CD4-positive, CD25-positive, alpha-beta regulatory T cell (primary cell): ENCODE measurements at regions not wholly inside any gene's neighbourhood (a gene's known extent, or its start where the extent isn't known, plus 50 kb on each side); places are given as distances from the start of the nearest gene placed in this dataset.

ENCODE experiments used
- ATAC-seq, 2 donors: fragments of 150-1000 bp; cut with Tn5 transposase; one replicate each; pipeline ENCODE4 v1.10.0; 2021; ENCODE audit warnings: low read depth in 2 of 2, moderate number of reproducible peaks in 2 of 2, moderate library complexity in 1 of 2
- DNase-seq, 3 donors: peaks; one replicate each; pipeline versions ENCODE4 v3.0.0 to v3.0.0-alpha.2; 2012 to 2022; ENCODE audit warnings: mixed read lengths in 1 of 3
- H3K27ac ChIP-seq: one replicate; pipeline ENCODE4 v1.7.0; 2013; ENCODE audit warnings: mild to moderate bottlenecking, low read length; ENCODE audit not compliant: insufficient read depth, poor library complexity, severe bottlenecking
- H3K27me3 ChIP-seq: one replicate; pipeline ENCODE4 v1.7.0; 2013; ENCODE audit warnings: low read length; ENCODE audit not compliant: control insufficient read depth, insufficient read depth
- H3K36me3 ChIP-seq: one replicate; pipeline ENCODE4 v1.7.0; 2013; ENCODE audit warnings: mild to moderate bottlenecking, low read length, moderate library complexity; ENCODE audit not compliant: control insufficient read depth, insufficient read depth
- H3K4me1 ChIP-seq: 2 replicates; pipeline ENCODE4 v1.7.0; 2013; ENCODE audit warnings: mild to moderate bottlenecking, low read length; ENCODE audit not compliant: insufficient read depth, control insufficient read depth, poor library complexity, severe bottlenecking
- H3K4me3 ChIP-seq: one replicate; pipeline ENCODE4 v1.7.0; 2013; ENCODE audit warnings: low read depth, mild to moderate bottlenecking, low read length, moderate library complexity
- H3K9me3 ChIP-seq, 2 experiments: 1 replicate in 1 of 2; 2 replicates in 1 of 2; pipeline ENCODE4 v1.7.0; 2013; ENCODE audit warnings: low read length in 2 of 2, mild to moderate bottlenecking in 1 of 2, moderate library complexity in 1 of 2; ENCODE audit not compliant: control insufficient read depth in 2 of 2
- H3K27ac Mint-ChIP-seq, 3 donors: one replicate each; pipeline ENCODE4 v1.8.0; 2020 to 2022; ENCODE audit warnings: mild to moderate bottlenecking in 3 of 3, mixed read lengths in 3 of 3, moderate library complexity in 2 of 3
- H3K27me3 Mint-ChIP-seq: one replicate; pipeline ENCODE4 v1.8.0; 2022; ENCODE audit warnings: mild to moderate bottlenecking, mixed read lengths
- H3K36me3 Mint-ChIP-seq: one replicate; pipeline ENCODE4 v1.8.0; 2020; ENCODE audit warnings: mixed read lengths
- H3K4me1 Mint-ChIP-seq, 4 donors: one replicate each; pipeline ENCODE4 v1.8.0; 2020 to 2022; ENCODE audit warnings: mixed read lengths in 4 of 4, mild to moderate bottlenecking in 1 of 4
- H3K4me3 Mint-ChIP-seq, 4 donors: one replicate each; pipeline ENCODE4 v1.8.0; 2020 to 2022; ENCODE audit warnings: mild to moderate bottlenecking in 4 of 4, mixed read lengths in 4 of 4, moderate library complexity in 3 of 4
- H3K9me3 Mint-ChIP-seq, 7 donors: one replicate each; pipeline ENCODE4 v1.8.0; 2020 to 2022; ENCODE audit warnings: mixed read lengths in 7 of 7, mild to moderate bottlenecking in 3 of 7, moderate library complexity in 2 of 7

DNA sequence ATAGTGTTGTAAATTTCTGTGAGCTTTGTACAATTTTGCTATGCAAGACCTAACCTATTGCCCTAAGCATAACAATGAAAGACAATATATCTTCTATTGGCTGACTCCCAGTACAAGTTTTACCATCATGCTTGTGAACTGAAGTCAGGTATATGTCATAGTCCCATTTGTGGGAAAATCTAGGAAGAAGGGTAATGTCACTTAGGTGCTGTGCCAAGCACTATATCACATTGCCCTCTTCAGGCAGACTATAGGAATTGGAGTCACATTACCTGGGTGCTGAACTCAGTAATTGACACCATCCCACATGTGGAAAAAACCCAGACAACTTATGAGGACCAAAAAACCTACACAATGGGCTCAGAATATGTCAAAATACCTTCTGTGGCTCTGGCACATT lies 907.4 kb upstream of the AMELY start:
- DNase-seq, result no peak
- Mint-ChIP-seq H3K4me3 (no peak overlapping the region), H3K27me3 (no peaks in the 10 kb centered on the region), H3K27ac (no peak overlapping the region), H3K9me3 (no peaks in the 10 kb centered on the region), H3K4me1 (no peaks in the 10 kb centered on the region), H3K36me3 (no peaks in the 10 kb centered on the region)
- no peak for ATAC-seq
- no peaks in the 10 kb centered on the region for H3K9me3 ChIP-seq
- no peaks in the 10 kb centered on the region for H3K27me3 ChIP-seq
- H3K4me1 ChIP-seq, result no peaks in the 10 kb centered on the region
- H3K27ac ChIP-seq, result no peak overlapping the region
- no peaks in the 10 kb centered on the region for H3K36me3 ChIP-seq
- no peak overlapping the region for H3K4me3 ChIP-seq

DNA sequence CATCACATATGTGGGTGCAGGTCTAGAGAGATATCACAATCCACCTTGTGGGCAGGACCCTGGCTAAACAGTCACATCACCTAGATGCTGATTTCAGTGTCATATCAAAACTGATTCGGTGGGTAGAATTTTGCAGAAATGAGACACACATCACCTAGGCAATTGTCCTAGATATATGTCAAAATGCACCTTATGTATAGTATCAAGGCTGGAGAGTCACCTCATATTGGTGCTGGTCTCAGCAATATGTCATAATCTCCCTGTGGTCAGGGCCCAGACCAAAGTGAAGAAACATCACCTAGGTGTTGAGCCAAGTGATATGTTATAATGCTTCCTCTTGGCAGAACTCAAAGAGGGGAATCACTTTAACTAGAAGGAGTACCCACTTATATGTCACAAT lies 905.0 kb upstream of the AMELY start:
- no peak for DNase-seq
- H3K4me1 Mint-ChIP-seq, result no peaks in the 10 kb centered on the region

GRCh38 chrY:7815921-7816320 lies 904.4 kb upstream of the AMELY start:
- Histone ChIP-seq H3K4me1 (no peaks in the 10 kb centered on the region), H3K36me3 (no peaks in the 10 kb centered on the region), H3K4me3 (no peak overlapping the region), H3K27me3 (no peaks in the 10 kb centered on the region), H3K27ac (no peak overlapping the region), H3K9me3 (no peaks in the 10 kb centered on the region)
- H3K4me1 Mint-ChIP-seq, result no peaks in the 10 kb centered on the region
- ATAC-seq (no peak), DNase-seq (no peak)
- H3K27ac Mint-ChIP-seq, result no peak overlapping the region
- no peaks in the 10 kb centered on the region for H3K27me3 Mint-ChIP-seq
- H3K9me3 Mint-ChIP-seq, result no peaks in the 10 kb centered on the region
- H3K36me3 Mint-ChIP-seq, result no peaks in the 10 kb centered on the region
- no peak overlapping the region for H3K4me3 Mint-ChIP-seq

More for the DNA sequence above, 905.0 kb upstream of the AMELY start:
- no peak for ATAC-seq
- no peak overlapping the region for H3K4me3 ChIP-seq
- H3K4me1 ChIP-seq, result no peaks in the 10 kb centered on the region
- H3K9me3 ChIP-seq, result no peaks in the 10 kb centered on the region
- no peaks in the 10 kb centered on the region for H3K36me3 ChIP-seq
- Mint-ChIP-seq H3K27ac (no peak overlapping the region), H3K36me3 (no peaks in the 10 kb centered on the region), H3K4me3 (no peak overlapping the region), H3K27me3 (no peaks in the 10 kb centered on the region), H3K9me3 (no peaks in the 10 kb centered on the region)
- H3K27me3 ChIP-seq, result no peaks in the 10 kb centered on the region
- no peak overlapping the region for H3K27ac ChIP-seq

- Mint-ChIP-seq H3K36me3 (no peaks in the 10 kb centered on the region), H3K27ac (no peak overlapping the region), H3K4me1 (no peaks in the 10 kb centered on the region), H3K9me3 (no peaks in the 10 kb centered on the region), H3K27me3 (no peaks in the 10 kb centered on the region), H3K4me3 (no peak overlapping the region)
- H3K27ac ChIP-seq, result no peak overlapping the region
- H3K36me3 ChIP-seq, result no peaks in the 10 kb centered on the region
- no peak overlapping the region for H3K4me3 ChIP-seq
- ATAC-seq (no peak), DNase-seq (no peak)
- no peaks in the 10 kb centered on the region for H3K27me3 ChIP-seq
- H3K4me1 ChIP-seq, result no peaks in the 10 kb centered on the region
- H3K9me3 ChIP-seq, result no peaks in the 10 kb centered on the region
Measured at GRCh38 chrY:7815285-7815684, 903.7 kb upstream of the AMELY start.

GRCh38 chrY:7814361-7814760 lies 902.8 kb upstream of the AMELY start:
- DNase-seq, result no peak
- no peak overlapping the region for H3K4me3 Mint-ChIP-seq
- H3K9me3 ChIP-seq, result no peaks in the 10 kb centered on the region
- no peaks in the 10 kb centered on the region for H3K27me3 ChIP-seq
- no peak overlapping the region for H3K4me3 ChIP-seq
- no peaks in the 10 kb centered on the region for H3K27me3 Mint-ChIP-seq
- ATAC-seq, result no peak
- no peaks in the 10 kb centered on the region for H3K36me3 ChIP-seq
- no peak overlapping the region for H3K27ac ChIP-seq
- no peaks in the 10 kb centered on the region for H3K9me3 Mint-ChIP-seq
- no peak overlapping the region for H3K27ac Mint-ChIP-seq
- no peaks in the 10 kb centered on the region for H3K4me1 Mint-ChIP-seq
- no peaks in the 10 kb centered on the region for H3K4me1 ChIP-seq
- H3K36me3 Mint-ChIP-seq, result no peaks in the 10 kb centered on the region

DNA sequence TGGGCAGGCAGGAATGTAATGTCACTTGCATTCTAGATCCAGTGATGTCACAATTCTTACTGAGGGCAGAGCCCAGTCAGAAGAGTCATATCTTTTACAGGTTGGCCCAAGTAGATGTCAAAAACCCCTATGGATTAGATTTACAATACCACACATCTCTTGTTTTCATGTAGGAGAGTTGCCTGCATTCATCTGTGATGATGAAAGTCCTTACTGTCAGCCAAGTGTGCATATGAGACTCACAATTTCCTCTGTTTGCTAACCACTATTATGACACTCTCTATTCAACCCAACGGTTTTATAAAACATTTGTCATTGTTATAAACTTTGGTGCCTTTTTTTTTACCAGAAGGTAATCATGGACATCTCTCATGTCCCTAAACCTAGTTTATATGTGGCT lies 898.8 kb upstream of the AMELY start:
- H3K4me1 ChIP-seq, result no peaks in the 10 kb centered on the region
- Mint-ChIP-seq H3K27me3 (no peaks in the 10 kb centered on the region), H3K4me1 (no peaks in the 10 kb centered on the region), H3K4me3 (no peak overlapping the region), H3K27ac (no peak overlapping the region), H3K36me3 (no peaks in the 10 kb centered on the region), H3K9me3 (no peaks in the 10 kb centered on the region)
- no peak overlapping the region for H3K4me3 ChIP-seq
- ATAC-seq (no peak), DNase-seq (no peak)
- H3K27ac ChIP-seq, result no peak overlapping the region
- no peaks in the 10 kb centered on the region for H3K36me3 ChIP-seq
- no peaks in the 10 kb centered on the region for H3K9me3 ChIP-seq
- H3K27me3 ChIP-seq, result no peaks in the 10 kb centered on the region

- H3K9me3 Mint-ChIP-seq, result no peaks in the 10 kb centered on the region
- H3K9me3 ChIP-seq, result no peaks in the 10 kb centered on the region
- H3K4me3 ChIP-seq, result no peak overlapping the region
- no peaks in the 10 kb centered on the region for H3K4me1 ChIP-seq
- H3K27ac Mint-ChIP-seq, result no peak overlapping the region
- H3K27me3 ChIP-seq, result no peaks in the 10 kb centered on the region
- H3K36me3 Mint-ChIP-seq, result no peaks in the 10 kb centered on the region
- no peaks in the 10 kb centered on the region for H3K27me3 Mint-ChIP-seq
- H3K4me3 Mint-ChIP-seq, result no peak overlapping the region
- no peaks in the 10 kb centered on the region for H3K36me3 ChIP-seq
- ATAC-seq, result no peak
- no peaks in the 10 kb centered on the region for H3K4me1 Mint-ChIP-seq
- no peak overlapping the region for H3K27ac ChIP-seq
- DNase-seq, result no peak
Measured at GRCh38 chrY:7807516-7807870, 895.9 kb upstream of the AMELY start.

DNA sequence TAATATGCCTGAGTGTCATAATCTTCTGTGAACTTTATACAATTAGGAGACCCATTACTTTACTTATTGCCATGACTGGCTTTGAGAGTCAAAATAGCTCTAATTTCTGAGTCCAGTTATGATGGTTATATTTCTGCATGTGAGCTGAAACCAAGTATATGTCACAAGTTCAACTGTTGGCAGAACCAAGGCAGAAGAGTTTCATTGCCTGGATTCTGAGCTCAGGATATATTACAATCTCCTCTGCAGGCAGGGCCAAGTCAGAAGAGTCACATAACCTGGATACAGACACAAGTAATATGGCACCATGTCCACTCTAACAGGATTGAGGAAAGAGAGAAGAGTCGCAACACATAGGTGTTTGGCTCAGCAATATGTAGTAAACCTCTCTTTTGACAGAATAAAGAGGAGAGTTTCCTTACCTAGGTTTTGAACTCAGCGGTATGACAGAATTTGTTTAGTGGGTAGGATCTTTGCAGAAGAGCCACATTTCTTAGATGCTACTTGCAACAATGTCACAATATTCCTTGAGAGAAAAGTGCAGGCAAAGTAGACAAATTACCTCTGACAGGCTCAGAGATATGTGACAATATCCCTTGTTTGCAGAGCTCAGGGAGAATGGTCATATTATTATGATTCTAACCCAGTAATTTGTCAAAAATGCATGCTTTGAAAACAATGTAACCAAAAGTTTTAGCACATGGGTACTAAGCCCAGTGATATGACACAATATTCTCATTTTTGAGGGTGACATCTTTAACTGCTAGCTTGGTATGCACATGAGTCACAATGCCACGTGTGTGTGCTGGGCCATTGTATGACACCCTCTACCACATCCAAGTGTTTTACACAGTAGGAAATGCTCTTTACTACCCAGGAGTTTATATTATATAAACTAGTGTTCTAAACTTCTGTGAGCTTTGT lies 895.3 kb upstream of the AMELY start:
- H3K9me3 ChIP-seq, result no peaks in the 10 kb centered on the region
- H3K27ac ChIP-seq, result no peak overlapping the region
- Mint-ChIP-seq H3K27ac (no peak overlapping the region), H3K36me3 (no peaks in the 10 kb centered on the region), H3K4me3 (no peak overlapping the region), H3K9me3 (peaks cover 0 to under 1% (median 0%) of the 10 kb centered on the region in 7 donors), H3K27me3 (no peaks in the 10 kb centered on the region), H3K4me1 (no peaks in the 10 kb centered on the region)
- no peaks in the 10 kb centered on the region for H3K27me3 ChIP-seq
- no peak overlapping the region for H3K4me3 ChIP-seq
- DNase-seq (no peak), ATAC-seq (no peak)
- no peaks in the 10 kb centered on the region for H3K4me1 ChIP-seq
- H3K36me3 ChIP-seq, result no peaks in the 10 kb centered on the region
